ENCODE measurements at regions not wholly inside any gene's neighbourhood (a gene's known extent, or its start where the extent isn't known, plus 50 kb on each side); places are given as distances from the start of the nearest gene placed in this dataset.

- no peaks in the 10 kb centered on the region for H3K9me3 ChIP-seq (ENCODE audit: insufficient read depth, low read depth)
- H4K20me1 ChIP-seq (ENCODE audit: insufficient read depth) = no peaks in the 10 kb centered on the region
- H3K9me2 ChIP-seq (ENCODE audit: insufficient read depth) = no peaks in the 10 kb centered on the region
- no peak overlapping the region for H2AFZ ChIP-seq
- no peaks in the 10 kb centered on the region for H3F3A ChIP-seq (ENCODE audit: insufficient read depth, low read depth)
- no peaks in the 10 kb centered on the region for H3K79me2 ChIP-seq (ENCODE audit: low read depth)
- H3K27ac ChIP-seq = no peak overlapping the region
- BruUV-seq (replicated peaks) = no TSS peak
- H3K4me2 ChIP-seq = no peak overlapping the region
- no peaks in the 10 kb centered on the region for H3K4me1 ChIP-seq (replicated peaks; ENCODE audit: insufficient read depth)
- DNase-seq = no peak
- no peak overlapping the region for H3K4me3 ChIP-seq
- intact Hi-C loops (cut with micrococcal nuclease; ENCODE audit: unreplicated experiment) = no loop called here
- POLR2A ChIA-PET (ENCODE audit: unreplicated experiment) = no interaction called here
- H3K36me3 ChIP-seq (ENCODE audit: low read depth) = no peaks in the 10 kb centered on the region
- TF ChIP-seq EZH2 (IDR thresholded peaks at IDR 0.05; ENCODE audit: low read depth) (no peak), CTCF (conservative IDR thresholded peaks at IDR 0.05) (no peak)
- CTCF ChIA-PET = no interaction called here
- H3K27me3 ChIP-seq (ENCODE audit: insufficient read depth, low read depth) = no peaks in the 10 kb centered on the region
These were observed 53.8 kb upstream of the DHRS4 start for GRCh38 chr14:23899788-23900187.

GRCh38 chr14:23903442-23903841 is 50.1 kb upstream of the DHRS4 start:
- no peaks in the 10 kb centered on the region for H3K36me3 ChIP-seq (ENCODE audit: low read depth)
- no peak for DNase-seq
- intact Hi-C loops (cut with micrococcal nuclease; ENCODE audit: unreplicated experiment) = no loop called here
- H2AFZ ChIP-seq = no peak overlapping the region
- H3F3A ChIP-seq (ENCODE audit: insufficient read depth, low read depth) = no peaks in the 10 kb centered on the region
- ChIA-PET CTCF (no interaction called here), POLR2A (ENCODE audit: unreplicated experiment) (no interaction called here)
- H3K27ac ChIP-seq = no peak overlapping the region
- H3K27me3 ChIP-seq (ENCODE audit: insufficient read depth, low read depth) = no peaks in the 10 kb centered on the region
- H3K79me2 ChIP-seq (ENCODE audit: low read depth) = no peaks in the 10 kb centered on the region
- no peak overlapping the region for H3K4me3 ChIP-seq
- no peaks in the 10 kb centered on the region for H3K9me3 ChIP-seq (ENCODE audit: insufficient read depth, low read depth)
- no peak overlapping the region for H3K4me2 ChIP-seq
- no peaks in the 10 kb centered on the region for H4K20me1 ChIP-seq (ENCODE audit: insufficient read depth)
- BruUV-seq (replicated peaks) = no TSS peak
- TF ChIP-seq CTCF (conservative IDR thresholded peaks at IDR 0.05) (no peak), EZH2 (IDR thresholded peaks at IDR 0.05; ENCODE audit: low read depth) (no peak)
- H3K4me1 ChIP-seq (replicated peaks; ENCODE audit: insufficient read depth) = no peaks in the 10 kb centered on the region
- H3K9me2 ChIP-seq (ENCODE audit: insufficient read depth) = no peaks in the 10 kb centered on the region

All from PC-9 (cell line).